Adipose tissue (tissue), 3 donors: ENCODE measurements at regions not wholly inside any gene's neighbourhood (a gene's known extent, or its start where the extent isn't known, plus 50 kb on each side); places are given as distances from the start of the nearest gene placed in this dataset.

ENCODE experiments used
- H3K27ac ChIP-seq: one replicate; pipeline ENCODE4 v1.5.1; 2013; ENCODE audit warnings: low read depth, low read length
- WGBS, 3 donors: extraction: QIAGEN DNeasy Blood & Tissue Kit; methylation state at CpG; one replicate each; pipeline ENCODE4 v1.1.7; 2013; 5-methylcytosine and 5-hydroxymethylcytosine counted together
- donor health status: healthy with polysubstance abuse.
- donor health status: Bipolar disorder and iron deficiency.
- donor health status: healthy.

DNA sequence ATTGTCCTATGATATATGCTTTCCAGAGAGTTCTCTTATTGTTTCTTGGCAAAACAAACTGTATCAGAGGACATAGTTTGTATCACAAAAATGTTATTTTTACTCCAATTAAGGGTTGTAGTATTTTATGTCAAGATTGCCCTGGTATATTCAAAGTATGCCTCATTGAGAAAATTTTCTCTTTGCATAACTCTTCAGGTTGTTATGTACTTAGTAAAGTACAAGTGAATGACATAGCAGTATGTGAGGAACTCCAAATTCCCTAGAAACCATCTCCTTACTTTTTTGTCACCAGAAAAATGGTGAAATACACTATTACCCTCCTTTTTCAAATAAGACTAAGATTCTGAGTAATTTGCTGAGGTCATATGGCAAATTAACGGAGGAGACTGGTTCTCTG lies 355.3 kb downstream of the NFIB start:
- WGBS, 3 donors = 83 to 88% (median 85%) methylated on average over 1 of the region's 1 CpG
- no peak overlapping the region for H3K27ac ChIP-seq

DNA sequence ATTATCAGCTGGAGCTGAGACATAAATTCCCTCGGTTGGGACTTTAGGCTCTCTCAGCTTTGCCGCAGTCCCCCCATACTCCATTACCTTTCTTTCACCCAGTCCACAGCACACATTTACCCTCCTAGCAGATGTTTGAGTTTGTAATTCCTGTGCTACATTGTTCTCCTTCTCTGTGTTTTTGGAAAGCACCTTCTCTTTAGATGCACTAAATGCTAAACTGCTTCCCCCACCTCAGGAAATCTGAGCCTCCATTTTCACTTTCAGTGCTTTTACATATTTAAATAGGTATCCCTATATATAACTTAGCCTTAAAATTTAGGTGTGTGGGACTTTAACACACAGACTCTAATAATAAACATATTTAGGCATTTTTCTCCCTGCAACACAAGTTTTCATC lies 356.9 kb downstream of the NFIB start:
- WGBS, 3 donors = 47 to 61% (median 58%) methylated on average over 2 of the region's 2 CpGs
- no peak overlapping the region for H3K27ac ChIP-seq

DNA sequence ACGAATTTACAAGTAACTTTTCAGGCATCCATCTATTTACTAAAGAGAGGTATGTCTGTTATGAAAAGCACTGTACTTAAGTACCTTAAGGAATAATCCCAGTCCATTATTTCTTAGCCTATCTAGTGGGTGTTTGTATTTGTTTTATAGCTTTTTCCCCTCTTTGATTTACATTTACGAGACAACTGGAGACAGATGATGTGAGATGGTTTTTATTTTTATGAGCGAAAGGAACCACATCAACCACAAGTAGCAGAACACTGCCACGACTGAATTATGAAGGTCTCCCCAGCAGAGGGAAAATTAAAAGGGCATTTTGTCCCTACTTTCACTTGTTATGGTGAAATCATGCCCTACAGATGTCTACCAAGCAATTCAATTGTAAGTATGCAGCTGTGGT lies 357.8 kb downstream of the NFIB start:
- no peak overlapping the region for H3K27ac ChIP-seq
- WGBS, 3 donors = 55 to 71% (median 57%) methylated on average over 4 of the region's 4 CpGs

DNA sequence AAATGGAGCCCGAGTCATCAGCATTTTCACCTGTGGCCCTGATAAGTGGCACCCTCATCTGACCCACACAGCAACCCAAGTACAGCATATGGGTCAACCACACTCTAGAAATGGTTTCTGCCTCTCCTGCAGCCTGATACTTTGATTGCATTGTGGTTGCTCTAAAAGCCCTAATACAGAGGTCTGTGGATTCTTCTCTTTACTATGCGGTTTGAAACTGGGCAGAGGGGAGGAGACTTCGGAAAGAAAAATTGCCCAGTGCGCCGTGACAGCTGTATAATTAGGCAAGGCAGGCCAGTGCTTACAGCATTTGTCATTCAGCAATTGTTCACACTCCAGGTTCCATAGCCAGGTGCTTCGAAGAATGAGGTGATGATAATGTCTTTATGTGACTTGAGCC lies 361.0 kb downstream of the NFIB start:
- H3K27ac ChIP-seq = no peak overlapping the region
- WGBS, 3 donors = 74 to 91% (median 90%) methylated on average over 6 of the region's 6 CpGs

DNA sequence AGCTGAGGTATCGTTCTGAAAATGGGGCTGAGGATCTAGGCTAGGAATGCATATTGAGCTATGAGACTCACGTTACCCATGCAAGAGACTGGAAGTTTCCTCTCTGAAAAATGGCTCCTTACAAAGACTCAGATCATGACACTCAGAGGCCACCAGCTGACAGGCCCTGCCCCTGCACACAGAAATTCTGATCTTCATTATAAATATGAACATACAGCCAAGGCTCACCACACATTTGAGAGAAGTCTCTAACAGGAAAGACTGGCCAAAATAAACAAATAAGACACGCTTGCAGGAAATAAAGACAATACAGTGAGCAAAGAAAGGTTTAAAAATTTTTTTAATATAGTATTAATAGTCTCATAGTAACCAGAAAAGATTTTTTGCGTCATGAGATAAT lies 365.9 kb downstream of the NFIB start:
- WGBS, 3 donors = 70 to 84% (median 79%) methylated on average over 4 of the region's 4 CpGs
- H3K27ac ChIP-seq = no peak overlapping the region

DNA sequence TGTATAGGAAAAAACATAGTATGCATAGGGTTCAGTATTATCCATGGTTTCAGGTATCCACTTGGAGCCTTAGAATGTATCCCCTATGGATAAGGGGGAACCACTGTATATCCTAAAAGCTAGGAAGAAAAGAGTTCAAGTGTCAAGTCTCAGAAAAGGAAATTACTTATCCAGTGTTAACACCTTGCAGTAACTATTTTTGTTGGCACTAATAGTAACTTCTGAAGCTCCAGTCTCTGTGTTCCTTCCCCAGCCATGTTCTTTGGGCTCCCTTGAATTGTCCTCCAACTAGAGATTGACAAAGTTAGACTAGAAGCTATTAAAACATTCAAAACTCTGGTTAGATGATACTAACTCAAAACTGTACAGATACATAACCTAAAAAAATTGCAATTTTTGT lies 370.8 kb downstream of the NFIB start:
- no peak overlapping the region for H3K27ac ChIP-seq

DNA sequence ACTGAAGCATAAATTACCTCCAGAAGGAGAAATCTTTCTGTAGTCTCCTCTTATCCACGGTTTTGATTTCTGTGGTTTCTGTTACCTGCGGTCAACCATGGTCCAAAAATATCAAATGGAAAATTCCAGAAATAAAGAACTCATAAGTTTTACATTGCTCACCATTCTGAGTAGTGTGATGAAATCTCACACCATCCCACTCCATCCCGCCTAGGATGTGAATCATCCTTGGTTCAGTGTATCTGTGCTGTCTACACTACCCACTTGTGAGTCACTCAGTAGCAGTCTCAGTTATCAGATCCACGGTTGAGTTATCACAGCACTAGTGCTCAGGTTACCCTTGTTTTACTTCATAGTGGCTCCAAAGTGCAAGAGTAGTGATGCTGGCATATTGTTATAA lies 371.2 kb downstream of the NFIB start:
- WGBS, 3 donors = 79 to 83% (median 83%) methylated on average over 4 of the region's 4 CpGs
- H3K27ac ChIP-seq = no peak overlapping the region

DNA sequence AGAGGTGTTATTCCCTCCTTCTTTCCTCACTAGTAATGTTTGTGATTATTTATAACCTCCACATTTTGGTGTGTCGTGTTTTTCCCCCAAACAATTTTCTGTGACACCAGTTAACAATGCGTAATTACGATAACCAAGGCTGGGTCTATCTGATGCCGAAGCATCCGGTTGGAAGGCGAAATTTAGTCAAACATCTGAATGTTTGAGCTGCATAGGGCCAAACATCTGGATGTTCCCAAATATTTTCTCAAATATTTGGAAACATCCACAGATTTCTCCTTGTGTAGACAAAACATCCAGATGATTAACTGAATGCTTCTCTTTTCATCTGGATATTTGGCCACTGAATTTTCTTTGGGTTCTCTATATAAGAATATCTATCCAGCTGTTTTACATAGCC lies 371.7 kb downstream of the NFIB start:
- H3K27ac ChIP-seq = no peak overlapping the region
- 82 to 90% (median 88%) methylated on average over 6 of the region's 6 CpGs for WGBS, 3 donors

DNA sequence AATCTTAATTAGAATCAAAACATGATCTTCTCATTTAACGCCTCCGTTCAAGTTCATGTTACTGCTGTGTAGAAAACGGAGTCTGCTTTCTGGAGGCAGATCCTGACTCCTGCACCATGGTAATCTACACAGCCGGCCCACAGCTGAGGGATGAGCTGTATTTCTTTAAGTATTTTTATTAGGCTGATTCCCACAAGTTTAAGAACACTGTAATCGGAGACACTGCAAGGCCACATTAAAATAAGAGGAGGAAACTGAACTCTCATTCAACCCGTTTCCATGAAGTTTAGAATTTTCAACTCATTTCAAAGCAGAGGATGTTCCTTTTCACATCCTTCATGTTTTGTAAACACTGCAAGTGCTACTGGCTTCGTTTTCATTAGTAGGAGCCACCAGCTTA lies 372.2 kb downstream of the NFIB start:
- WGBS, 3 donors = 69 to 74% (median 69%) methylated on average over 7 of the region's 7 CpGs
- no peak overlapping the region for H3K27ac ChIP-seq

DNA sequence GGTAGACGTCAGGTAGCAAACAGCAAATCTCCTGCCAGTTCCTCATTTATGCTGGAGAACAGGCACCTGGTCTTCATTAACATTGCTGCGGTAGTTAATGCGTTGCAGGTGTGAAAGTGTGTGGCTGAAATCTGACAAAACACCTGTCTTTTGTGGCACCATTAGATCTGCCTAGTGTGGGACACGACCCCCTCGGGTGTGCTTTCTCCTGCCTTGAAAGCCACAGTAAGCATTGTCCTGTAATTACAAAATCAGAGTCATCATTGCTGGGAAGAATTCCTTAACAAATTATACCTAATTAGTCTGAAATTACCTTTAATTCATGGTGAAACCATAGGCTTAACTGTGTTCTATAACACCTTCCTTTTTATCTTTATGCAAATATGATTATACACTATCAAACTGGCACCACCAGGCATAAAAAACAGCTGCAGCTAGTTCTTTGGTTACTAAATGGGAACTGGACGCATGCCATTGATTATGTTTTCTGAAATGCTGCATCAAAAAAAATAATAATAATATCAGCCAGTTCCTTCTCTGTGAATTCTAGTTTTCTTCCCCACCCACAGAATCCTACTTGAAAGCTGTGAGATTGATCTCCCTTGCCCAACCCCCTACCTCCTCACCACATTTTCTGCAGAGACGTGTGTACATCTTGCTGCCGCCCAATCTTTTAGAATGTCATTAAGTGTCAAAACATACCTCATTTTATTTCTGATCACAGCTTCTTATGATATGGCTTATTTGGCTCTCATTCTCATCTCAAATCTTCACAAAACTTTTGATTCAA lies 374.0 kb downstream of the NFIB start:
- 54 to 87% (median 85%) methylated on average over 8 of the region's 8 CpGs for WGBS, 3 donors
- no peak overlapping the region for H3K27ac ChIP-seq

DNA sequence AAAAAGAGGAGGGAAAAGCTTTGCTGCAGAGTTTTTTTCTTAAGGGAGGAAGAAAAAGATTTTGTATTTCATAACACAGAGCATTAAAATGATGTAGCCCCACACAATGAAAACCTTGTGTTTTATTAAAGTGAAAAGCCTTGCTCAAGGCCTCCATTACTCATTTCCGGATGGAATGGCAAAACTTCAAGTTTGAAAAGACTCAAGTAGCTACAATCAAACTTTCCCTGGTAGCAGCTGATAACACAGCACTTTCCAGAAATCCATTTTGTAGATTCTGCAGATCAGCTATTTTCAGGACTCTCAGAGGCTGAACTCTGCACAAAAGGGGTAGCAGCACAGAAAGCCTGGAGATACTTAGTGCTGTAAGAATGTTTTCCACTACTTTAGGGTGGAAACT lies 374.8 kb downstream of the NFIB start:
- WGBS, 3 donors = 24 to 50% (median 44%) methylated on average over 1 of the region's 1 CpG

DNA sequence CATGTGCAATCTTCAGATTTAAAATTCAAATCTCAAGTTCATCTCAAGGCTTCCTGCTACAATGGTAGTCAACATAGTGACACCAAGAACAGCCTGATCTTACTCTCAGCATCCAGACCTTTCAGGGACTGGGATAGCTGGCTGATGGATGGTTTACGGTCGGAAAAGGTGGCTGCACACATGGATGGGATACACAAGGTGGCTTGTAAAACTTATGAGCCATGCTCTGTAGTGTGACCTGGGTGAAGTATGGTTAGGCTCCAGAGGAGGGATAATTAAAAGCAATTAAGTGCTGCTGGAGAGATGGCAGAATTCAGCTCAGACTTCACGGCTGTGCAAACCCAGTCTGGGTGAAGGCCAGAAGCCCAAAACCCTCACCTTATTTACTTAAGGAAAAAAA lies 379.5 kb downstream of the NFIB start:
- WGBS, 3 donors = 93 to 98% (median 98%) methylated on average over 3 of the region's 3 CpGs
- H3K27ac ChIP-seq = no peak overlapping the region

More for the DNA sequence above, 374.8 kb downstream of the NFIB start:
- H3K27ac ChIP-seq = no peak overlapping the region

DNA sequence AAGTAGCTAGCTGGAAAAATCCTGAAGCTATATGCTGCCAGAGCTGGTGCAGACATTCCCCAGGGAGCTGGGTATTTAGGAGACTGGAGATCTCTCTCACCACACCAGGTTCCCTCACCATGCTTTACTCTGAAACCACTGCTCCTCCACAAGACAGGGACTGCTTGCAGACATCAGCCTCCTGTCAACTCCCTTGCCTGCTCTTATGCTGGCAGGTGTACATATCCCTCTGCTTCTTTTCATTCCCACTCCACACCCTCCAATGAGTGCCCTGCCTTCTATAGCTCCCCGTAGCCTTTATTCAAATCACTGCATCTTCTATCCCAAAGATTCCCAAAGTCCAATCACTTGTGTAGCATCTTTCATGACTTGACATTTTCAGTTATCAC lies 380.7 kb downstream of the NFIB start:
- WGBS, 3 donors = 90 to 97% (median 96%) methylated on average over 1 of the region's 1 CpG
- H3K27ac ChIP-seq = no peak overlapping the region

DNA sequence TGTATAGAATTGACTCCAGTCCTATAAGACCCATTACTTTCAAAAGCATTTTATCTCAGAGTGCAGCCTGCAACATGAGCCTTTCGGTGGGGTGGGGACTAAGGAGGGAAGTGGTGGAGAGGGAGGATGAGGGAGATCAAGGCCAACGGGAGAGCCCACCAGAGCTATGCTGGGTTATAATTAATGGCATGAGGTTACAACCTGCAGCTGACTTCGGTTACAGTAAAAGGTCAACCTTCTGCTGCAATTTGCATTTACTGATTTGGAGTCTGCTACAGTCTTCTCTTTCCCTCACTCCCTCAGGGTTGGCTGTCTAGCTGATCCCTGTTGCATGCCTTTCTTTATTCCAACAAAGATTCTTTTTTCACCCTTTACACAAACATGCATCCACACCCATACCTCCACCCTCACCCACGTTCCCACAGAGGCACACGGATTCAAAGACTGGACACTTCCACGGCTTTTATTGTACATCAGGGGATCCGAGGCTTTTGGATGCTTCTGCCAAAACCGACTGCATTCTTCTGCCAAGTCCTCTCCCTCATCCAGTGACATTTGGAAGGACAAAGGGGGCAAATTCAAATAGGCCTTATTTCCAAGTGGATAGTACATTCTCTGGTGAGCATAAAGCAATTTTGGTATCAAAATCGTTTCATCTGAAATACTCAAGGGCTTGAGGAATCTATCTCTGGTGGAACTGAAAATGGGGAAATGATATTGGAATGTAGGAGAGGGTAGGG lies 381.2 kb downstream of the NFIB start:
- no peak overlapping the region for H3K27ac ChIP-seq
- 49 to 71% (median 67%) methylated on average over 9 of the region's 9 CpGs for WGBS, 3 donors

DNA sequence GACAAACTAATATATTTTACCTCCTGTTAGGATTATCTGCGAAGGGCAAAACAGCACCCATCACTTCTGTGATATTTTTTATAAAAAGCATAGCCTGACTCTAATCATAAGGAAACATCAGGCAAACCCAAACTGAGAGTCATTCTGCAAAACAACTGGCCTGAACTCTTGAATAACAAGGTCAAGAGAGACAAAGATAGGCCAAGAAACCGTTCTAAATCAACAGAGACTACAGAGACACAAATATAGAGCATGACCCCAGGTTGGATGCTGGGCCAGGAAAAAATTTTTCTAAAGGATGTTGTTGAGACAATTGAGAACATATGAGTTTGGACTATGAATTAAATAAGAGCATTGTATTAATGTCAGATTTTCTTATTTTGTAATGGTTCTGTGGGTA lies 384.9 kb downstream of the NFIB start:
- WGBS, 3 donors = 54 to 68% (median 64%) methylated on average over 2 of the region's 2 CpGs
- H3K27ac ChIP-seq = no peak overlapping the region

DNA sequence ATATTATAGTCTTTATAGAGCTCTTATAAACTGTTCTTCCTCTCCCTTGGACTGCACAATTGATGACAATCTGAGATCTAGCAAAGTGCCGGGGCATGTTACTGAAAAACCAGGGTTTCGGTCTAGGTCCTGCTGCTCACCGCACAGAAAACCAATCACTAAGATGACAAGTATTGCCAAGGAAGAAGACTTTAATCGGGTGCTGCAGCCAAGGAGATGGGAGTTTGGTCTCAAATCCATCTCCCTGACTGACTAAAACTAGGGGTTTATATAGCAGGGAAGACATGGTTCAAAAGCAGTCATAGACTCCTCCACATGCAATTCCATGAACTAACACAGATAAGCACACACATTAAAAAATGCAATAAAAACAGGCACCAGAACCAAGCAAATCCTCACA lies 390.6 kb downstream of the NFIB start:
- no peak overlapping the region for H3K27ac ChIP-seq
- 94 to 96% (median 96%) methylated on average over 4 of the region's 4 CpGs for WGBS, 3 donors

DNA sequence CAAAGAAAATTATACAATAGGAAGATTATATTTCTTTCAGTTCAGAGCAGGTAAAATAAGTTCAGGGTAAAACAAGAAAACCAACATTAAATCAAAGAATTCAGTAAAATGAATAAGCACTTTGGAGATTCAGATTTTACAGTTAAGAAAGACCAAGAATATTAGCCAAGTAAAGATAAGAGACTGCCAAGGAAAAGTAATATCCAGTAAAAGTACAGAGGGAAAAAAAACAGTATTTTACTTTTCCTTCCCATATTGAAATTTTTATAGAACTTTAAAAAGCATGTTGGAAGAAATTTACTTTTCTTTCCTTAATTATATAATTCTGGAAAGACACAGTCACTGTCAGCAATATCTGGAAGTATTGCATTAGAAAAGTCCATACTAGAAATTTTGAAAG lies 393.4 kb downstream of the NFIB start:
- H3K27ac ChIP-seq = no peak overlapping the region

DNA sequence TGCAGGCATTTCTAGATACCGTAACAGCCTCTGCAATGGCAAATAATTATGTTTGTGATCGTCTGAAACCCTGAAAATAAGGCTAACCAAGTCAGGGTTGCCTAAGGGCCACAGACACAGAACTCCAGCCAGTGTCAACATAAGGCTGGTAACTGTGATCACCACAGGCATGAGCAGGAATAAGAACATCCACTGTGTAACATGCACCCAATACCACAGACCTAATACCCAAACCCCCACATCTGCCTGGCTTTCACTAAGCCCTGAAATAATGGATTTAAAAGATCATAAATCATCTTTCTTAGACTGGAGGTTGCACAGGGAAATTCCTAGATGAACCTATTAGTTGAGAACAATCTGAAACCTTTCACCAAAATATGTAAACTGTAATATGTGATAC lies 394.5 kb downstream of the NFIB start:
- WGBS, 3 donors = 87 to 94% (median 88%) methylated on average over 2 of the region's 2 CpGs
- H3K27ac ChIP-seq = no peak overlapping the region

DNA sequence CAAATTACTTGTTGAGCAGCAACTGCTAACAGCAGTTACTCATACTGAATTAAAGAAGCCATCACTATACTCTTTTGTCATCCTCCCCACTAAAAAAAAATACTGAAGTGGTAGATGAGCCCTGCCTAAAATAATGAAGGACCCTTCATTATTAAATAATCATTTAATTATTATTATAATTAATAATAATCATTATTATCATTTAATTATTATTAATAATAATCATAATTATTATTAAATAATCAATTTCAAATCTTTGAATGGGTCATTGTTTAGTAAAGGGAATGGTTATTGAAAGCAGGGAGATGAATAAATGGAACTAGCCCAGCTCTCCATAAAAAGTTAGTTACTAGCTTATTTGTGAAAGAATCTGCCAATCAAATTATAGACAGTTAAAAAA lies 396.4 kb downstream of the NFIB start:
- no peak overlapping the region for H3K27ac ChIP-seq

DNA sequence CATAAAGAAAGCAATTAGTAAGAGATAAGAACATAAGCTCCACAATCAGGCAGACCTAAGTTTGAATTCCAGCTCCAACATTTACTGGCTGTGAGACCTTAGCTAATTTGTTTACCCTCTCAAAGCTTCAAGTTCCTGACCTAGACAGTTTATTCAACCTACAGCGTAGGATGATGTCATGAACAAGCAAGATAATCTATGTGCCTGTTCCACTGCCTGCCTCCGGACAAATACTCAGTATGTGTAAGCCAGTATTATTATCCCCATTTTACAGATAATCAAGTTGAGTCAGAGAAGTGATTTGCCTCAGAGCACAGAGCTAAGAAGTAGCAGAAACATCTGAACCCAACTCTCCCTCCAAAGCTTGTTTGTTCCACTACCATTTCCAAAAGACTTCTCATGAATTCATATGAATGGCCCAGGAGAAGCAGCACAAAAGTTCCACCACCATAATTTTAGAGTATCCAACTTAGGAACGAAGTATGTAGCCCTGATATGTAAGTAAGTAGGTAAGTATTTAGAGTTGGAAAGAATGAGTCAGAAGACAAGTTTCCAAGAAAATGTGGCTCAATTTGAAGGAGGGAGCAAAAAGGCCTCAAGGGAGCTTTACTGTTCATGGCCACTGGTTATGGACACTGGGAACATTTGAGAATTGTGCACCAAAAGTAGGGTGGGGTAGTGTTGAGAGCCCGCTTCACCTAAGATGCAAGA lies 398.2 kb downstream of the NFIB start:
- H3K27ac ChIP-seq = no peak overlapping the region
- 70 to 86% (median 83%) methylated on average over 4 of the region's 4 CpGs for WGBS, 3 donors
